DMS79 (cell line): ENCODE measurements at regions not wholly inside any gene's neighbourhood (a gene's known extent, or its start where the extent isn't known, plus 50 kb on each side); places are given as distances from the start of the nearest gene placed in this dataset.

ENCODE experiments used
- DNase-seq: peaks from one replicate; lab custom pipeline; 2025; lab: John Stamatoyannopoulos, UW

- no peak for DNase-seq
These were observed 88.5 kb upstream of the HMCN1 start for GRCh38 chr1:185645686-185646085.

- no peak for DNase-seq
These were observed 89.0 kb upstream of the HMCN1 start for GRCh38 chr1:185645162-185645640.

GRCh38 chr1:185644531-185644930 lies 89.7 kb upstream of the HMCN1 start:
- DNase-seq: no peak

GRCh38 chr1:185636848-185637247 lies 97.3 kb upstream of the HMCN1 start:
- DNase-seq: no peak

GRCh38 chr1:185634704-185635103 lies 99.5 kb upstream of the HMCN1 start:
- no peak for DNase-seq

- DNase-seq: no peak
These were observed 101.3 kb upstream of the HMCN1 start for GRCh38 chr1:185632659-185633423.

GRCh38 chr1:185631843-185632242 lies 102.3 kb upstream of the HMCN1 start:
- DNase-seq: no peak

- no peak for DNase-seq
These were observed 106.3 kb upstream of the HMCN1 start for GRCh38 chr1:185627761-185628501.

GRCh38 chr1:185627171-185627570 lies 107.0 kb upstream of the HMCN1 start:
- no peak for DNase-seq

- DNase-seq: no peak
These were observed 107.8 kb upstream of the HMCN1 start for GRCh38 chr1:185626344-185626743.

- no peak for DNase-seq
These were observed 123.2 kb upstream of the HMCN1 start for GRCh38 chr1:185610954-185611353.

- no peak for DNase-seq
These were observed 126.0 kb upstream of the HMCN1 start for GRCh38 chr1:185608177-185608576.

- DNase-seq: no peak
These were observed 131.0 kb upstream of the HMCN1 start for GRCh38 chr1:185603158-185603557.

GRCh38 chr1:185601189-185601588 lies 133.0 kb upstream of the HMCN1 start:
- no peak for DNase-seq

- no peak for DNase-seq
These were observed 133.6 kb upstream of the HMCN1 start for GRCh38 chr1:185600641-185601040.

GRCh38 chr1:185598332-185598731 lies 135.9 kb upstream of the HMCN1 start:
- no peak for DNase-seq

GRCh38 chr1:185595835-185596667 lies 138.1 kb upstream of the HMCN1 start:
- no peak for DNase-seq

GRCh38 chr1:185594786-185595410 lies 139.3 kb upstream of the HMCN1 start:
- no peak for DNase-seq

GRCh38 chr1:185593271-185593670 lies 140.9 kb upstream of the HMCN1 start:
- no peak for DNase-seq

- no peak for DNase-seq
These were observed 148.4 kb upstream of the HMCN1 start for GRCh38 chr1:185585770-185586169.

GRCh38 chr1:185581961-185582725 lies 152.0 kb upstream of the HMCN1 start:
- DNase-seq: no peak
